ENCODE measurements at regions not wholly inside any gene's neighbourhood (a gene's known extent, or its start where the extent isn't known, plus 50 kb on each side); places are given as distances from the start of the nearest gene placed in this dataset.

DNA sequence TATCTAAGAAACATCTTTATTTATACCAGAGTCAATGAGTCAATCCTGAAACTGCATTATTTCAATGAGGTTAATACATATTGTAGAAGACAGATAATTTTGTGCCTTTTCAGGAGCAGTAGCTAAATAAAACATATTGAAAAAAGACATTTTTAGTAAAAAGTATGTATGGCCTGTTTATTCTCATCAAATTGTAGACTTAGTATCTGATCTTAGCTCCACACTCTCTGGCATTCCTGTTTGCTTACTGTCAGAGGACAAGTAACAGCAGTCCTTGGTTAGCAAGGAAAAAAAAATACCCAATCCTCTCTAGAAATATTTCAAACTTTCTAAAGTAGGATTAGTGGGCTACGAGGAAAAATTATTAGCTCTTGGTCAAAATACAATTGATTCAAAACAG is 50.5 kb upstream of the GUCY1A1 start:
- DNase-seq = no peak

DNA sequence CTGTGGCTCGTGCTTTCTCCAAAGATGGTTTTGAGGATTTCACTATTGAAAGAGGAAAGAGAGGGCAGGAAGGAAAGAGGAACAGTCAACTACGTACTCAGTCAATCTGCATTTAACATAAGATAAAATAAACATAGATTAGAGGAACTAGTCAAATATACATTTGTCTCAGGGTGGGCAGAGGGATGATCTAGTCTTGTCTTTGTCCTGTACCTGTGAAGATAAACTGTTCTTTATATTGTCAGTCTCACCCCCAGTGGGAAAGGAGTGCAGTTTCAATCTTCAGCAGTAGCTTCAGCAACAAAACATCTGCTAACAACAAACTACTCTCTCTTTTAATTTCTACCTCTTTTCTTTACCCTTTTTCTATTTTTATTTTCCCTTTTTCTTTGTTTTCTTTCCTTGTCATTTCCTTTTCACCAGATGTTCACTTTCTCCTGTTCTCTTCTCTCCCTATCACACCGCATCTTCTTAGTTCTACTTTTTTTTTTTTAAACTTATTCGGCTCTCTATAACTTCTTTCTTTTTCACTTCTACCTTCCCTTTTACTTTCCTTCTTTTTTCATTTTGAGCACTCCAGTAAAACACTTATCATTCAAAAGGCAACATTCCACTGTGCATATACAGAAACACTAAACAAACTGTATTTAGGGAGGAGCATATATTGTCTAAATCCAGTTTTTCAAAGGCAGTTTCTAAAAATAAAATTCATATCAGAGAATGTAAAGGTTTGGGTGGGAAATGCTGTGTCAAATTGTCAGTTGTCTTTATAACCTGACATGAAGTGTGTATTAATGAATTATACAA is 51.4 kb upstream of the GUCY1A1 start:
- DNase-seq = no peak

GRCh38 chr4:155614111-155614762 is 52.4 kb upstream of the GUCY1A1 start:
- no peak for DNase-seq

DNA sequence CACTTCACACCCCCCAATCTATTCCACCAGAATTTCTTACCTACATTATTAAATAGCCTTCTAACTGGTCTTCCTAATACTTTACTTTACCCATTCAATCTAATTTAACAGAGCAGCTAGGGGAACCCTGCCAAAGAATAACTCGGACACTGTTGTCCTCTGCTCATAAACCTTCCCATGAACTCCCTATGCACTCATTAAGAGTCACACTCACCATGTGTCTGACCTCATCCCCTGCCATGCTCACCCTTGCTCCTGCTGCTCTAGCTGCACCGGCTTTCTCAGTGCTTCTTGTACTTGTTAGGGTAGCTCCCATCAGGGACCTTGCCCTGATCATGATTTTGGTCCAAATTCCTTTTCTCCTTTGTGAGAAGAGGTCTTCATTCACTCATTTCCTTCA is 54.6 kb upstream of the GUCY1A1 start:
- DNase-seq = no peak

GRCh38 chr4:155611501-155611900 is 55.1 kb upstream of the GUCY1A1 start:
- no peak for DNase-seq

DNA sequence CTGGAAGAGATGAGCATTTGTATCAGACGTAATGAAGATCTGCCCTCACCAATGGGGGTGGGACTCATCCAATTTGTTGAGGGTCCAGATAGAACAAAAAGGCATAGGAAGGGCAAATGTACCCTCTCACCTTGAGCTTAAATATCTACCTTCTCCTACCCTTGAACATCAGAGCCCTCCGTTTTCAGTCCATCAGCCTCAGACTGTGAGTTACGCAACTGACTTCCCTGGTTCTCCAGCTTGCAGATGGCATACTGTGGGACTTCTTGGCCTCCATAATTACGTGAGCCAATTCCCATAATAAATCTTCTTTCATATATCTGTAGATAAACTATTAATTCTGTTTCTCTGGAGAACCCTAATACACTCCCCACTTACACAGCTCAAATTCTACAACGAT is 56.5 kb upstream of the GUCY1A1 start:
- DNase-seq = no peak

- DNase-seq = no peak
Measured at GRCh38 chr4:155609455-155610059, 57.1 kb upstream of the GUCY1A1 start.

DNA sequence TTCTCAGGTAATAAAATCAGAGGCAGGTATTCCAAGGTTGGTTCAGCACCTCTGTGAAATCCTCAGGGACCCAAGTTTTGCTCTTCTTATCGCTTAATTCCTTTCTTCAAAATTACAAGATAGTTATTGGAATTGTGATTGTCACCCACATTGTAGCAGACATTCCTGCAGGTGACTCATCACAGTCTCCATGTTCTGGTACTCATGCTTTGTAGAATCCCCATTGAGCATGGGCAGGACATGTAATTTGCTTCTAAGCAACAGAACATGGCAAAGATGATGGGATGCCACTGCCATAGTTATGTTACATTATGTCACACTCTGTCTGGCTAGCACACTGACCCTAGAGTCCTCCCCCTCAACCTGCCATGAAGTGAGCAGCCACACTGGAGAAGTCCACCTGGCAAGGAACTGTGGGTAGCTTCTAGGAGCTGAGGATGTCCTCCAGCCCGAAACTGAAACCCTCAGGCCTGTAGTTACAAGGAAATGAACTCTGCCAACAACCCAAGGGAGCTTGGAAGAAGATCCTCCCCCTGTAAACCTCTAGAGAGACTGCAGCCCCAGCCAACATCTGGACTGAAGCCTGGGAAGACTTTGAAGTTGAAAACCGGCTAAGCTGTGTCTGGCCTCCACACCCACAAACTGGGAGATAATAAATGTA is 58.3 kb upstream of the GUCY1A1 start:
- no peak for DNase-seq

DNA sequence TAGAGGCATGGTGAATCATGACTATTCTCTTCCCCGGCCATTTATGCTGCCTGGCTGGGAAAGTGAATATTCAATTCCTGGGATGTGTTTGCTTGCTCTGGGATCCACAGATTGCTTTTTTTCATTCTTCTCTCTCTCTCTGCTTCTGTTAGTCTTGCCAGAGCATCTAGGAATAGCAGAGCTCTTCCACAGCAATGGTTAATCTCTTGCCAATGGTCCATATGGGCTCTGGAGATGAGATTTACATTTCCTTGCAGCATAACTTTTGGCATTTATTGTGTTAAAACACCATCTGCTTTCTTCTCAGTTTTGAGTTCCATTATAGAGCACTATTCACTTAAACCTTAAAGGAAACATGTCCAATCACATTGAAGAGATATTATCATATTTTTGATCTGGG is 59.2 kb upstream of the GUCY1A1 start:
- no peak for DNase-seq

DNA sequence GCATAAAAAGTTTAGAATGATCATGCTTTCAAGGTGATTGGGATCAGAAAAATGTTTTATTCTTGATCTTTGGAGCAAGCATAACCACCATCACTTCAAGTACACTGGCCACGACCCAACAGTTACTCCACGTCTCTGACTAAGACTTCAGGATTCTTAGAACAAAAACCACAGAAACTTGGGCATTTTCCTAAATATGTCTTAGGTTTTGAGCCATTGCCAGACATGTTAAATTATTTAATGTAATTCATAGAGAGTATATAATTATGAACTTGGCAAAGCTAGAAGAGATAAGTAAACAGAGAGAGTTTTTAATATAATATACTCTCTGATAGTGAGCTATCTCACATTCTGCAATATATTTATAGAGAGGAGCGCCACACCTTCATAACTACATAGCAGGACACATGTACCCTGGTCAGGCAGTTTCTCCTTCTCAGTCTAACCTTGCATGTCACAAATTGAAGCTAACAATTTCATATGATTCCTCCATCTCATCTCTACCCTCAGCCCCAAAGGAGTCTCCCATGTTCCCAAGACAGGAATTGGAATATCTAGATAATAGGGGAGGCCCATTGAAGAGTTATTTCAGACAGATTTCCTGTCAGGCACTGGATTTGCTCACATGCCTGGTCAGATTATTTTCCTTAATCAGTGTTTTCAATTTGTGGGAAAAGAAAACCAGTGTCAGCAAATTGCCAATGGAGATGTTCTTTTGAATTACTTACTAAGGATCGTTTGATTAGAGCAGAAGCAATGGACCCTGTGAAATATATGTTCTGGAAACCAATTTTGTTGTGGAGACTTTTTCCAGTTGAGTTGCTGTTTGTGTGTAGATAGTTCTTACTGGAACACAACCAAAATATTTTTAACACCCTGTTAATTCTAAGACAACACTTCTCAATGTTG is 61.7 kb upstream of the GUCY1A1 start:
- DNase-seq = no peak

DNA sequence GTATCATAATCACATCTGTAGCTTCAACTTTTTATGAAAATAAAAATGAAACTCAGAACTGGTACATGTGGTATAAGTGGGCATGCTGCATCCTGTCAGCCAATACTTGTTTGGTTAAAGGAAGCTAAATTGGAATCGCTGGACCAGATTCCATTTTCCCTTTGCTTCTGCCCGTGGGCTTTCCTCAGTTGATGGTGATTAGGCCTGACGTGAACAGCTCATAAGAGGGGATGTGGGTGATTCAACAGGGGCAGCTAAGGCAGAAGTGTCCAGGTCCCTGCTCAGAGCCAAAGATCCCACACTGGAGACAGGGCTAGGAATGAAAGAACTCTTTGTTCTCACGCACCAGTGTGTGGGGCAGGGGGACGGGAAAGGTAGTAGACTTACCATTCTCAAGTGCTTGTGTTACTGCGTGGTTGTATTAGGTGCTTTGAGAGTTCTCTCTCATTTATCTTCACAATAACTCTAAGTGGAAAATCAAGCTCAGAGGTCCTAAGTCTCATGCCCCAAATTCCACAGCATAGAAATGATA is 63.2 kb upstream of the GUCY1A1 start:
- DNase-seq = no peak

DNA sequence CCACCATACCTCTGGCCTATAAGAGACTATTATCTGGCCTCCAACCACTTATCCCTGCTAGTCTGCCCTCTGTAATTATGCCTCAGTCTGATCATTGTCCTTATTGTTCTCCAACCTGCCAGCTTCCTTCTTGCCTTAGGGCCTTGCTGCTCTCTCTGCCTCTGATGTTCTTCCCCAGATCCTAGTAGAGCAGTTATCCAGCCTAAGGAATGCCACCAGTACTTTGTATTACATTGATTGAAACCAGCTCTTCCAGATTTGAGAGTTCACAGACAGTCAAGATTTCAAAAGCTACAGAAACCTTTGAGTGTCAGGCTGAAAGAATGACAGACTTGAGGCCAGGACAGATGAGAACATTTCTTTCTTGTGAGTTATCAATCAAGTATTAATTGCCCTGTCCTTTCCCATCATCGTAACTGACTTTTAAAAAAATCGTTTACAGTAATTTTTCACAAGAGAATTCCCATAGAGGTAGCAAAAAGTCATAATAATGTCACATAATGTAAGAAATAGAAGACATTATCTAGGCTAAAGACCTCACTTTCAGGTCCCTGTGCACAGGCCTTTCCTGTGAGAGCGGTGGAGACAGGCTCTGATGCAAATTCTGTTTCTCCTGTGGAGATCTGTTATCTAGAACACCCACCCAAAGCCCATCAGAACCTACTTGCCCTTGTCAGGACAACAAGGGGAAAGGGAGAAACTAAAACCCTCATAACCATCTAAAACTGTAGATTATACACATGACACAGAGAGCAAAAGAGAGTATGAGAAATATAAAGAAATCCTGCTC is 64.1 kb upstream of the GUCY1A1 start:
- DNase-seq = no peak

DNA sequence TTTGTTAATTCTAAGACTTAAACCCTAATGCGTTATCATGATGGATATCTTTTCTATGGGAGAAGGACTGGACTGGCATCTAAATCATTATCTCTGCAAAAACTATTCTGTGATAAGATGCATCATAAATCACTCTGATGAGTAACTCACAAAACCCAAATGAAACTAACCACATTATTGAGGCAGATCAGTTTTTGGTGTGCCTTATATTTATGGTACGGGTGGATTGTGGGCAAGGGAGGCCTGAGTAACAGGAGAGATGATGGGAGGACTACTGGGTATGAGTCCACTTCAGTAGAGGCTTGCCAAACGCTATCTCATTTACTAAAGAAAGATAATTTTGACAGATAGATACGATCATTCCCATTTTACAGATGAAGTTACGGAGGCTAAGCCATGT is 66.4 kb upstream of the GUCY1A1 start:
- DNase-seq = no peak

GRCh38 chr4:155599596-155599995 is 67.1 kb upstream of the GUCY1A1 start:
- DNase-seq = no peak

DNA sequence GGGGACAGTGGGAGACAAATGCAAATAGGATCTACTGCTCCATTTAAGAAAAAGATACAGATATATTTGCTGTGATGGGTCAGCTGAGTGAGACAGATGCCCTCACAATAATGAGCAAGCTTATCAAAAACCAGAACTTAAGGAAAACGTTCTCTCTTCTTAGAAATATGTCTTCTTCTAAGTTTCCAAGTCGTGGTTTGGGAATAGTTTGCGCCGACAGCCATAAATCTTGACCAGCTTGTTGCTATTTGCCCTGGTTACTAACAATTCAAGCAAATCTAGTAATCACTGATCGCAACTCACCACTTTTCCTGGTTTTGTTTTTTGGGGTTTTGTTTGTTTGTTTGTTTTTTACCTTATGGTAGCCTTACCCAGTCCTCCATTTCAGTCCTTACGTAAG is 67.6 kb upstream of the GUCY1A1 start:
- DNase-seq = no peak

DNA sequence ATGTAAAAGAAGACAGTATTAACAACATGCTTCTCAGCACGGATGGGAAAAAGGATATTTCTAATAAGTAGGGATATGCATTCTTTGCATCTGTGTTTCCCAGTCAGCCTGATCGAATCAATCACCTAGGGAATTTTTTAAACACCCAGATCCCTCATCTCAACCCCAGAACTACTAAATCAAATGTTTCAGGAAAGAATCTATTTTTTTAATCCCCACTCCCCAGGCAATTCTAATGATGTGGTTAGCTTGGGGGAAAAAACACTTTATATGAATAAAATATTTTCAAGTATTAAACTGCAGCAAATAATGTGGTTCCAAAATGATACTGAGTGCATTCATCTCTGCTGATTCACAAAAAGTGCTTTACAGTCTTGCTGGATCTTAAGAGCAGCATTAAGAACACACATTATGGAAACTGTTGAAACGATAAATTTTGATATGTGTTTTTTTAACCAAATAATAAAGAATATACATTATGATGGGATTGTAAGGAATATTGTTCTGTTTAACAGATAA is 68.7 kb upstream of the GUCY1A1 start:
- no peak for DNase-seq

GRCh38 chr4:155597281-155597680 is 69.4 kb upstream of the GUCY1A1 start:
- DNase-seq = no peak

DNA sequence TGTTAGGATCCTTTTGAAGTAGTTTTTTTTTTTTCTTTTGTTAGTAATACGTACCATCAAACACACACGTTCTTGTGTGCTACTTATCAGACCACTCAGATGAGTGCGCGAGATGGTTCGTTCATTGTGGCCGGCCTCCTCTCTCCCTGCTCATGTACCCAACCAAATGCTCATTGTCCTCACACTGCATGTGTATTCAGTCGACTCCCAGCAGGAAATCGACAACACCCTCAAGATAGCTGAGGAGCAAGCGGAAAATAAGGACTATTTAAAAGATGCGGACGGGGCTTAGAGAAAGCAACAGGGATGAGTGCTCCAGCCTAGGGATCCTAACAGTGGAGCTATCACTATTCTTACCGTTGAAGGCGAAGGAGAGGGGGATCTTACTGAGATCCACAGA is 72.9 kb upstream of the GUCY1A1 start:
- no peak for DNase-seq

GRCh38 chr4:155592938-155593297 is 73.7 kb upstream of the GUCY1A1 start:
- DNase-seq = no peak

GRCh38 chr4:155592179-155592937 is 74.3 kb upstream of the GUCY1A1 start:
- no peak for DNase-seq

- no peak for DNase-seq
Measured at GRCh38 chr4:155591738-155592143, 74.9 kb upstream of the GUCY1A1 start.

Data from NCI-H1105 (cell line).